Large intestine (tissue), 3 donors: ENCODE measurements at regions not wholly inside any gene's neighbourhood (a gene's known extent, or its start where the extent isn't known, plus 50 kb on each side); places are given as distances from the start of the nearest gene placed in this dataset.
A peak's percentile ranks its signal among the peaks of the same experiment; 100 is the strongest.

ENCODE experiments used
- DNase-seq, 2 donors: peaks; one replicate each; pipeline versions ENCODE4 v3.0.0 to v3.0.0-alpha.2; 2013
- H3K27ac ChIP-seq: one replicate; pipeline ENCODE4 v1.5.1; 2013; ENCODE audit warnings: low read length
- H3K27me3 ChIP-seq: 2 replicates; pipeline ENCODE4 v1.6.1; 2013; ENCODE audit warnings: low read length; ENCODE audit not compliant: control insufficient read depth, insufficient read depth
- H3K36me3 ChIP-seq: 2 replicates; pipeline ENCODE4 v1.6.1; 2013; ENCODE audit warnings: low read length; ENCODE audit not compliant: control insufficient read depth, insufficient read depth
- H3K4me1 ChIP-seq: one replicate; pipeline ENCODE4 v1.6.1; 2013; ENCODE audit warnings: low read length; ENCODE audit not compliant: control insufficient read depth, insufficient read depth
- H3K4me3 ChIP-seq: one replicate; pipeline ENCODE4 v1.5.1; 2013; ENCODE audit warnings: low read length
- H3K9me3 ChIP-seq: one replicate; pipeline ENCODE4 v1.6.1; 2013; ENCODE audit warnings: mild to moderate bottlenecking, low read depth, low read length, moderate library complexity; ENCODE audit not compliant: control insufficient read depth
- WGBS: methylation state at CpG from one replicate; pipeline ENCODE4 v1.1.5; 2013; ENCODE audit warnings: low lambda C conversion rate; ENCODE audit not compliant: insufficient coverage; 5-methylcytosine and 5-hydroxymethylcytosine counted together

GRCh38 chr15:46644501-46645481 lies 1010.0 kb downstream of the SQOR start:
- Histone ChIP-seq H3K4me1 (no peaks in the 10 kb centered on the region), H3K27ac (peak overlapping the region; percentile 56), H3K4me3 (no peak overlapping the region), H3K9me3 (no peaks in the 10 kb centered on the region), H3K36me3 (no peaks in the 10 kb centered on the region), H3K27me3 (no peaks in the 10 kb centered on the region)
- peak; percentile 46 to 78 for DNase-seq
- WGBS = 46% methylated on average over 2 of the region's 4 CpGs

- no peaks in the 10 kb centered on the region for H3K27me3 ChIP-seq
- no CpG with 5 or more reads among the region's 1 CpG for WGBS
- no peaks in the 10 kb centered on the region for H3K4me1 ChIP-seq
- H3K4me3 ChIP-seq = no peak overlapping the region
- H3K9me3 ChIP-seq = no peaks in the 10 kb centered on the region
- H3K27ac ChIP-seq = no peak overlapping the region
- DNase-seq = no peak
- no peaks in the 10 kb centered on the region for H3K36me3 ChIP-seq
Observed at GRCh38 chr15:46646490-46646889, 1011.7 kb downstream of the SQOR start.

GRCh38 chr15:46647046-46647445 lies 1012.2 kb downstream of the SQOR start:
- no peak for DNase-seq
- no peaks in the 10 kb centered on the region for H3K4me1 ChIP-seq
- no peaks in the 10 kb centered on the region for H3K9me3 ChIP-seq
- H3K27me3 ChIP-seq = no peaks in the 10 kb centered on the region
- H3K36me3 ChIP-seq = no peaks in the 10 kb centered on the region
- H3K4me3 ChIP-seq = no peak overlapping the region
- H3K27ac ChIP-seq = no peak overlapping the region
- WGBS = 83% methylated on average over 1 of the region's 1 CpG

- Histone ChIP-seq H3K27me3 (no peaks in the 10 kb centered on the region), H3K4me1 (no peaks in the 10 kb centered on the region), H3K4me3 (no peak overlapping the region), H3K36me3 (no peaks in the 10 kb centered on the region), H3K27ac (no peak overlapping the region), H3K9me3 (no peaks in the 10 kb centered on the region)
- no CpG with 5 or more reads among the region's 2 CpGs for whole genome bisulfite sequencing
- no peak for DNase-seq
Observed at GRCh38 chr15:46652266-46652665, 1017.4 kb downstream of the SQOR start.

GRCh38 chr15:46654993-46655392 lies 1020.2 kb downstream of the SQOR start:
- Histone ChIP-seq H3K27ac (no peak overlapping the region), H3K9me3 (no peaks in the 10 kb centered on the region), H3K4me3 (no peak overlapping the region), H3K36me3 (no peaks in the 10 kb centered on the region), H3K4me1 (no peaks in the 10 kb centered on the region), H3K27me3 (no peaks in the 10 kb centered on the region)
- no CpG with 5 or more reads among the region's 2 CpGs for WGBS
- DNase-seq = no peak

- no peak overlapping the region for H3K27ac ChIP-seq
- H3K4me1 ChIP-seq = no peaks in the 10 kb centered on the region
- H3K9me3 ChIP-seq = no peaks in the 10 kb centered on the region
- no peaks in the 10 kb centered on the region for H3K27me3 ChIP-seq
- no peak for DNase-seq
- no peaks in the 10 kb centered on the region for H3K36me3 ChIP-seq
- no peak overlapping the region for H3K4me3 ChIP-seq
Observed at GRCh38 chr15:46660096-46660842, 1025.4 kb downstream of the SQOR start.

- DNase-seq = no peak
- Histone ChIP-seq H3K36me3 (no peaks in the 10 kb centered on the region), H3K4me1 (no peaks in the 10 kb centered on the region), H3K4me3 (no peak overlapping the region), H3K9me3 (no peaks in the 10 kb centered on the region), H3K27ac (no peak overlapping the region), H3K27me3 (no peaks in the 10 kb centered on the region)
- 100% methylated on average over 1 of the region's 2 CpGs for WGBS
Observed at GRCh38 chr15:46670258-46670657, 1035.4 kb downstream of the SQOR start.

GRCh38 chr15:46671336-46671735 lies 1036.5 kb downstream of the SQOR start:
- no peaks in the 10 kb centered on the region for H3K4me1 ChIP-seq
- no CpG with 5 or more reads among the region's 1 CpG for WGBS
- H3K36me3 ChIP-seq = no peaks in the 10 kb centered on the region
- no peak overlapping the region for H3K27ac ChIP-seq
- no peak for DNase-seq
- no peaks in the 10 kb centered on the region for H3K9me3 ChIP-seq
- H3K27me3 ChIP-seq = no peaks in the 10 kb centered on the region
- H3K4me3 ChIP-seq = no peak overlapping the region

- no CpG with 5 or more reads among the region's 5 CpGs for WGBS
- Histone ChIP-seq H3K36me3 (no peaks in the 10 kb centered on the region), H3K27me3 (no peaks in the 10 kb centered on the region), H3K4me1 (no peaks in the 10 kb centered on the region), H3K27ac (no peak overlapping the region), H3K4me3 (no peak overlapping the region), H3K9me3 (no peaks in the 10 kb centered on the region)
- DNase-seq = no peak
Observed at GRCh38 chr15:46672041-46672440, 1037.2 kb downstream of the SQOR start.

- no peak overlapping the region for H3K4me3 ChIP-seq
- WGBS = no CpG with 5 or more reads among the region's 9 CpGs
Observed at GRCh38 chr15:46676233-46677206, 1040.8 kb upstream of the SEMA6D start.

More at GRCh38 chr15:46676233-46677206, 1040.8 kb upstream of the SEMA6D start:
- Histone ChIP-seq H3K4me1 (no peaks in the 10 kb centered on the region), H3K9me3 (no peaks in the 10 kb centered on the region), H3K36me3 (no peaks in the 10 kb centered on the region), H3K27me3 (no peaks in the 10 kb centered on the region), H3K27ac (no peak overlapping the region)
- DNase-seq = no peak
